Osteoblast (primary cell): ENCODE measurements at regions not wholly inside any gene's neighbourhood (a gene's known extent, or its start where the extent isn't known, plus 50 kb on each side); places are given as distances from the start of the nearest gene placed in this dataset.

ENCODE experiments used
- DNase-seq: peaks from one replicate; pipeline ENCODE4 v3.0.0; 2011; ENCODE audit warnings: low spot score, mixed read lengths; ENCODE audit not compliant: insufficient read length; ENCODE audit errors: missing footprints
- H2AFZ ChIP-seq: 2 replicates; pipeline ENCODE4 v1.6.0; 2011; ENCODE audit warnings: mild to moderate bottlenecking, low read length
- H3K27ac ChIP-seq: 2 replicates; pipeline ENCODE4 v1.5.1; 2011; ENCODE audit warnings: mild to moderate bottlenecking, low read depth, low read length, moderate library complexity
- H3K27me3 ChIP-seq: 2 replicates; pipeline ENCODE4 v1.6.0; 2012; ENCODE audit warnings: mild to moderate bottlenecking, control low read depth, inconsistent platforms, low read length, moderate library complexity; ENCODE audit not compliant: insufficient read depth
- H3K36me3 ChIP-seq: 2 replicates; pipeline ENCODE4 v1.5.1; 2011; ENCODE audit warnings: mild to moderate bottlenecking, low read length, control low read depth, moderate library complexity; ENCODE audit not compliant: insufficient read depth
- H3K4me1 ChIP-seq: 2 replicates; pipeline ENCODE4 v1.5.1; 2011; ENCODE audit warnings: mild to moderate bottlenecking, low read length, control low read depth, moderate library complexity; ENCODE audit not compliant: insufficient read depth
- H3K4me2 ChIP-seq: 2 replicates; pipeline ENCODE4 v1.6.0; 2011; ENCODE audit warnings: mild to moderate bottlenecking, low read length; ENCODE audit not compliant: insufficient read depth
- H3K4me3 ChIP-seq: fragments of 200-600 bp; sonication (generic); 3 replicates; pipeline ENCODE4 v1.5.1; 2012; ENCODE audit warnings: mild to moderate bottlenecking, low read length, inconsistent platforms; ENCODE audit not compliant: insufficient read depth
- H3K79me2 ChIP-seq: 2 replicates; pipeline ENCODE4 v1.6.0; 2012; ENCODE audit warnings: mild to moderate bottlenecking, low read length, control low read depth, inconsistent platforms; ENCODE audit not compliant: insufficient read depth
- H3K9me3 ChIP-seq: 2 replicates; pipeline ENCODE4 v1.5.1; 2011; ENCODE audit warnings: low read depth, low read length, control low read depth
- H4K20me1 ChIP-seq: 2 replicates; pipeline ENCODE4 v1.6.0; 2012; ENCODE audit warnings: mild to moderate bottlenecking, low read length, control low read depth; ENCODE audit not compliant: insufficient read depth
- CTCF ChIP-seq: IDR thresholded peaks from 2 replicates; pipeline ENCODE4 v1.5.1; 2011; ENCODE audit warnings: mild to moderate bottlenecking, low read depth, low read length, moderate library complexity; ENCODE audit errors: extremely low read depth

- no peaks in the 10 kb centered on the region for H3K9me3 ChIP-seq
- no peaks in the 10 kb centered on the region for H3K36me3 ChIP-seq
- TF ChIP-seq CTCF, result no peak
- H4K20me1 ChIP-seq, result no peaks in the 10 kb centered on the region
- H2AFZ ChIP-seq, result no peak overlapping the region
- no peak for DNase-seq
- H3K4me3 ChIP-seq, result no peak overlapping the region
- H3K79me2 ChIP-seq, result no peaks in the 10 kb centered on the region
- no peaks in the 10 kb centered on the region for H3K4me1 ChIP-seq
- H3K27ac ChIP-seq, result no peak overlapping the region
- H3K4me2 ChIP-seq, result no peak overlapping the region
- H3K27me3 ChIP-seq, result no peaks in the 10 kb centered on the region
Observed at GRCh38 chr10:44063686-44064085, 321.2 kb downstream of the CXCL12 start.

- Histone ChIP-seq H3K36me3 (no peaks in the 10 kb centered on the region), H4K20me1 (no peaks in the 10 kb centered on the region), H3K4me2 (no peak overlapping the region), H3K9me3 (no peaks in the 10 kb centered on the region), H3K27ac (no peak overlapping the region), H3K79me2 (no peaks in the 10 kb centered on the region), H3K4me1 (no peaks in the 10 kb centered on the region), H3K27me3 (no peaks in the 10 kb centered on the region), H2AFZ (no peak overlapping the region), H3K4me3 (no peak overlapping the region)
- no peak for TF ChIP-seq CTCF
- no peak for DNase-seq
Observed at GRCh38 chr10:44060719-44061118, 324.2 kb downstream of the CXCL12 start.

- Histone ChIP-seq H3K27ac (no peak overlapping the region), H4K20me1 (no peaks in the 10 kb centered on the region), H3K9me3 (no peaks in the 10 kb centered on the region), H3K4me3 (no peak overlapping the region), H3K4me2 (no peak overlapping the region), H3K4me1 (no peaks in the 10 kb centered on the region), H3K79me2 (no peaks in the 10 kb centered on the region), H3K27me3 (no peaks in the 10 kb centered on the region), H3K36me3 (no peaks in the 10 kb centered on the region), H2AFZ (no peak overlapping the region)
- no peak for DNase-seq
- TF ChIP-seq CTCF, result no peak
Observed at GRCh38 chr10:44060221-44060620, 324.7 kb downstream of the CXCL12 start.

GRCh38 chr10:44058259-44058658 is 326.6 kb downstream of the CXCL12 start:
- H3K4me3 ChIP-seq, result no peak overlapping the region
- no peaks in the 10 kb centered on the region for H3K27me3 ChIP-seq
- no peaks in the 10 kb centered on the region for H3K9me3 ChIP-seq
- no peak overlapping the region for H3K4me2 ChIP-seq
- DNase-seq, result no peak
- H2AFZ ChIP-seq, result no peak overlapping the region
- H4K20me1 ChIP-seq, result no peaks in the 10 kb centered on the region
- H3K4me1 ChIP-seq, result peaks cover 7% of the 10 kb centered on the region
- H3K36me3 ChIP-seq, result no peaks in the 10 kb centered on the region
- no peak for TF ChIP-seq CTCF
- H3K79me2 ChIP-seq, result no peaks in the 10 kb centered on the region
- H3K27ac ChIP-seq, result no peak overlapping the region
